ENCODE measurements at regions not wholly inside any gene's neighbourhood (a gene's known extent, or its start where the extent isn't known, plus 50 kb on each side); places are given as distances from the start of the nearest gene placed in this dataset.

DNA sequence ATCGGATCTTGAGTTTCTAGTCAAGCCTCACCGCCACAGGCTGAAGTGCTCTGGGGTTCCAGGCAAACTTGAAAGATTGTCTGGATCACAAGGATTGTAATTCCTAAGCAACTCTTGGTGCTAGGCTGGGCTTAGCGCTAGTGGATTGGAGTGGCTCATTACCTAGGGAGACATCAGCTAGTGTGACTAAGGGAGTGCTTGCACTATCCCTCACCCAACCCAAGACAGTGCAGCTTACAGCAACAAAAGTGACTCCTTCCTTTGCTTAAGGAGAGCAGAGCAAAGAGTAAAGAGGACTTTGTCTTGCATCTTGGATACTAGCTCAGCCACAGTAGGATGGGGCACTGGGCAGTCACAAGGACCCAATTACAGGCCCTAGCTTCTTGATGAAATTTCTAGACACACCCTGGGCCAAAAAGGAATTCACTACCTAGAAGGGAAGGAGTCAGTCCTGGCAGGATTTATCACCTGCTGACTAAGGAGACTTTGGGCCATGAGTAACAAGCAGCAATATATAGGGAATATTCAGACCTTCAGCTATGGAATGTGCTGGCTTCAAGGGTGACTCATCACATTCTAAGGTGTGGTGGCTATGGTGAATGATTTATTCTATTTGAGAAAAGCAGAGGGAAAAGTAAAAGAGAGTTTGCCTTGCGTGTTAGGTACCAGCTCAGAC lies 1212.4 kb downstream of the PCDH18 start:
- DNase-seq (ENCODE audit: low spot score): peak; percentile 56
- FAIRE-seq: no peak

DNA sequence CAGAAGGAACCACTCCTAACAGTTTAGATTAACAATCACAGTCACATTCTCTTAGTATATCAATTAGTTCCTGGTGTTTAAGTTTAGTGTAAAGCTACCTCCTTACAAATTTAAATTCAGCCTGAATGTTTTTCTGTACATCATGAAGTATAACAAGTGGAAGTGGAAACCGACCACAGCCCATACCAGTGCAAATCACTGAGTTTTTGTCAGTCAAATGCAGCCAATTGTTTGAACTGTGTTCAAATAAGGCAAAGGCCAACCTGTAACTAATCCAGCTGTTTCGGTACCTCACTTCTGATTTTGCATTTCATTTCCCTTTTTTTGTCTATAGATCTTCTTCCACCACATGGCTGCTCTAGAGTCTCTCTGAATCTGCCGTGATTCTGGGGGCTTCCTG lies 1215.3 kb downstream of the PCDH18 start:
- DNase-seq (ENCODE audit: low spot score) (no peak), FAIRE-seq (no peak)

DNA sequence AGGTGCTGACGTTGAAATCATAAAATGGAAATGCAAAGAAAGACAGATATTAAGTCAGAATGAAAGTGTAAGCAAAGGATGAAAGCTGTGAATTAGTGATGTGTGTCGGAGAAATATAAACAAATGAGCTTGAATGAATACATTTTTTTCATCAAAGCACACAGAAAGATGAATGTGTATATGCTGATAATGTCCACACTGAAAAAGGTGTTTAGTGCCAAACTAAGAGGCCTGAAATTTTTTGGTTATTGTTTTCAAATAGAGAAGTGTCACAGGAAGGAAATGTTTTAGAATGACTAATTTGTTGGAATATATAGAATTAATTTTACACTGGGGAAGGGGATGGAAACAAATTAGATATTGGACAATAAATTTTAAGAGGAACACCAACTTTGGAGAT lies 1217.6 kb downstream of the PCDH18 start:
- no peak for DNase-seq (ENCODE audit: low spot score)
- FAIRE-seq: no peak

DNA sequence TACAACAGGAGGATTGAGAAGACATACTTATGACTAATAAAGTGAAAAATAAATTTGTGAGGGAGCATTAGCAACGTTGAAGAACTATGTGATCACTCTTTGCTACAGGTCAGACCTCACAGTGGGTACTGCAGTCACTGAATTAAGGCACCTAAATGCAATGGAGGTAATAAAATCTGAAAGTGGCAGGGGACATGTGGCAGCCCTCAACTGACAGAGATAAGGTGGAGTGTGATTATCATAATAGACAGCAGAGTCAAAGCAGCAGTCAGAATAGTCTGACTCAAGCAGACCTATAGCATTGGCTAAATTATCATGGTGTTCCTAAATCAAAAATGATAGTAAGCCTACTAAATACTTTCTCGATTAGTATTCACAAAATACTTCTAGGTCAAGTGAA lies 1220.5 kb downstream of the PCDH18 start:
- no peak for DNase-seq (ENCODE audit: low spot score)

DNA sequence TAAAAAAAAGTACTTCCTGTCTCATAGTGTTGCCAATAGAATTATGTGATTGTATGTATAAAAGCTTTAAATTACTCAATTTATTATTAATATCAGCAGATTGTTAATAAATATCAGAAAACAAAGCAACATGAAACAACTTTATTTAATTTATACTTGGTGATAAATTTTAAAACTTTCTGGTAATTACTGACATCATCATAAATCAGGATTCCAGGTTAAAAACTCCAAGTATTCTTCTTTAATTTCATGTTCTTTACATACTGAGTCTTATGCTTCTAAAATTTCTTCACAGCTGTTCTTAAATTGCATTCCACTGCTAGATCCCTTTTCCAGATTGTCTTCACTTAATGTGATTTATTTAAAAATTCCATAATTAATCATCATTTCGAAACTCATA lies 1224.5 kb downstream of the PCDH18 start:
- DNase-seq (ENCODE audit: low spot score) (no peak), FAIRE-seq (no peak)

More for the DNA sequence above, 1220.5 kb downstream of the PCDH18 start:
- no peak for FAIRE-seq

DNA sequence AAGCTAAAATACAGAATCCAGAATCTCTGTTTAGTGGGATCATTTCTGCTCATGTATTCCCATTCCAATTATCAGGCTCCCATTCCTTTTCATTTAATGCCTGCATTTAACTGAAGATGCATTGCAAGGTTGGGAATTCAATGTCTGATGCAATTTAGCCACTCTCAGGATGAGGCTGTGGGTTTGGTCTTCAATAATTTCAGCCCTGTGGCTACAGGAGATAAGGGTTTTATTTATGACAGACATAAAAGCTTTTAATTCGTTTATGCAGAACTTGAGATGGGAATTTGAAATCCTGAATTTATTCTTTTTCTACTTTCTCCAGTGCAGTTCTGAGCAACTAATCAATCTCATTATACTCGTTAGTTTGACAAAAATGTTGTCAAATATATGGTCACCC lies 1225.9 kb downstream of the PCDH18 start:
- DNase-seq (ENCODE audit: low spot score) (no peak), FAIRE-seq (no peak)

DNA sequence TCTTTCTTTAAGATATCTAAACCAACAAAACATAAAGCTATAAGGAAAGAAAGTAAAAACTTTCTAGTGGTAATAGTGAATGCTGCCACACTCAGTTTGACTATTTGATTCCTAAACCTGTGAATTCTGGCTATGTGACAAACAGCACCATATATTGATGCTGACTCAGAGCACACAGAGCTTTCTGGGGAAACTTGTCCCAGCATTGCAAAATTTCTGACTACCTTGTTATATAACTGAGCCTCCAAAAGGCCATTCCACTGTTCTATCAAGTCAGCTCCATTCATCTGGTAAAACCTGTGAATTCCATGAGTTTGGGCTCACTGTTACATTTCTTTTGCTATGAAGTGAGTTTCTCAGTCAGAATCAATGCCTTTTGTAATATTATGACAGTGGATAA lies 1229.7 kb downstream of the PCDH18 start:
- no peak for FAIRE-seq
- no peak for DNase-seq (ENCODE audit: low spot score)

DNA sequence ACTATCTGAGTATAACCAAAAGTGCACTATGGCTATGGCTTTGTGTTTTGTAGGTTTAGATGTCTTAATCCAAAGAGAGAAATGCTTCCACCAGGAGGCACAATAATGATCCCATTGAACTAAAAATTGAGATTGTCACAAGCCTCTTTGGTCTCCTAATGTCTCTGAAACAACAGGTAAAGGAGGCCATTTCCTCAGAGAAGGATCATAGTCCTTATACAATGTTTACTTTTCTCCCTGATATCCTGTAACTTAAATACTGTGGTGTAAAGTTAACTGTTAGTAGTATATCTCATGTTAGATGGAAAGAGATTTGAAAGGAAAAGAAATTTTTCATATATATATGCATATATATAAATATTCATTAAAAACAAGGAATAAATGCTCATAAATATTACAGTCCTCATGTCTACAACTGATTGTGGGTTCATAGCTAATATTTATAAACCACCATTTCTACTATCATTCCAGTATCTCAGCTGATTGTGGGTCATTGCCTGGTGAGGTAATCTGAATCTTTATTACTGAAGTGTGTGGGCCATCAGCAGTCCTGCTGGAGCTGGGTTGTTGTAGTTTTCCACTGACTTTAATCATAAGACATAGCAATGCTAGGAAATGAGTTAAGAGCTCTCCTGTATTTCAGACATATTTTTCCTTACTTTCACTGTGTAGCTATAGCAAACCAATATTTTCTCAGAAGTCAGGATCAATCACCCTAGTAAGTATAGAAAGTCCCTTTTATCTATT lies 1230.4 kb downstream of the PCDH18 start:
- DNase-seq (ENCODE audit: low spot score) (no peak), FAIRE-seq (no peak)

DNA sequence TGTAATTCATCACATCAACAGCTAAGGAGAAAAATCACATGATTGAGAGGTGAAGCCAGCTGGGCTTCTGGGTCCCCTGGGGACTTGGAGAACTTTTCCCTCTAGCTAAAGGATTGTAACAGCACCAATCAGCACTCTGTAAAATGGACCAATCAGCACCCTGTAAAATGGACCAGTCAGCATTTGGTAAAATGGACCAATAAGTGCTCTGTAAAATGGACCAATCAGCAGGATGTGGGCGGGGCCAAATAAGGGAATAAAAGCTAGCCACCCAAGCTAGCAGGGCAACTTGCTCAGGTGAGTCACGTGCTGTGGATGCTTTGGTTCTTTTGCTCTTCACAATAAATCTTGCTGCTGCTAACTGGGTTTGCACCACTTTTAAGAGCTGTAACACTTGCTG lies 1248.3 kb downstream of the PCDH18 start:
- no peak for DNase-seq (ENCODE audit: low spot score)
- FAIRE-seq: no peak

DNA sequence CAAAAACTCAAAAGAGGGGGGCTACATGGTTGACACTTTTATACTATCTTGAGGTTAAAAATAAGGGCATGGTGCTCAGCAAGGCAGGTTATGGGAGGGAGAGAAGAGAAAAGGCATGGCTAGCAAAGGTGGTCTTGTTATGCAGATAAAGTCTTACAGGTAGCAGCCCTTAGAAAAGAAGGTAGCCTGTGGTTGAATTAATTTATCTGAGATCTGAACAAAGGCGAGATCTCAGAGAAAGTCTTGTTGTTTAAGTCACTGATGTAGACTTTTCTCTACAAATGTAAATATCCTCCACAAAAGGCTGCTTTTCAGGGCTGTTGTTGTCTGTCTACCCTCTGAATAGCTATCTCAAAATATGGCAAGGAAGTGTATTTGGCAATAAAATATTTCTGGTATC lies 1250.4 kb downstream of the PCDH18 start:
- FAIRE-seq (no peak), DNase-seq (ENCODE audit: low spot score) (no peak)

DNA sequence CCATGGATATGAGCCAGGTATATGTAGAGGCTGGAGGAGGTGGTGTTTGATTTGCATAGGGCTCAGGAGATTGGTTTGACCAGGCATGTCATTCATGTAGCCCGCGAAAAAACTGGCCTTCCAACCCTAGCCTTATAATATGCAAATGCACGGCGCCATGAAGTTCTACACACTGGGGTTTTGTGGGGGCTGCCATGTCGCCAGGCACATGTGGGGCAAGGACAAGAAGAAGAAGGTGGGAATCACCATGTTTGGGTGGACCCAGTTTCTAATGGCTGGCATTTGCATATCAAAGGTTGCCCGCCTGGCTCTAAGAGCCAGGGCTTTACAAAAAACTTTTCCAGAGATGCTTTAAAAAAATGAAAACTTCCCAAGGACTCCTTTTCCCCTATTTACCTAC lies 1251.0 kb downstream of the PCDH18 start:
- FAIRE-seq (no peak), DNase-seq (ENCODE audit: low spot score) (no peak)

DNA sequence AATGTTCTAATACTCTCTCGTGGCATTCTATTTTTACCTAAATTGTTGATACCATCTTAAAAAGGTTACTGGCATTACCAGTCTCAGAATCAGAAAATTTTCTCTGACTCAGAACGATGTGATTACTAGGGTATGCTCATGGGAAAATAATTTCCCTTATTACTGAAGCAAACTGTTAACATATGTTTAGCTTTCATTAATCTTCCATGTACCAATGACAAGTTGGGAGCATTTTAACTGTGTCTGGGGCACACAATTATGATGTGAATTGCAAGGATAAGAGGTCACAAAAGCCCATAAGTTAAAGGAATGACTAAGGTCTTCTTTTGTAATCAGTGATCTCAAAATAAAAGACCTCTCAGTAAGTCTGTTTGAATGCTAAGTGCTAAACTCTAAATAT lies 1254.6 kb downstream of the PCDH18 start:
- no peak for DNase-seq (ENCODE audit: low spot score)
- no peak for FAIRE-seq

DNA sequence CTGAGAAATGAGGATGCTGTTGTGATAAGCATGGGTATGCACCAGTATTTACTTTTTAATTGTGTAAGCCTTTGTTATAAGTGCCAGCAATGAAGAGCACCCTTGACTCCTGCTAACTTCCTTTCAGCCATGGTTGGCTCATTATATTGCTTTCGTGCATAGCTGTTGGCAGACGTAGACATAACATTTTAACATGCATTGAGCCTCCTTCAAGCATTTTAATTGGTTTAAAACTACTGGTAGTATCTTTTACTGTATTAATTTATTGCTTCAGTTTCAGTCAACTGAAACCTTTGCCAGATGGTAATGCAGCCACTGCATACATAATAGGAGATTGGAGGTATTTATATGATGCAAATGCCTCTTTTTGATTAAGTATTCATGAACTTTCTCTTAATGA lies 1285.4 kb downstream of the PCDH18 start:
- DNase-seq (ENCODE audit: low spot score) (no peak), FAIRE-seq (no peak)

DNA sequence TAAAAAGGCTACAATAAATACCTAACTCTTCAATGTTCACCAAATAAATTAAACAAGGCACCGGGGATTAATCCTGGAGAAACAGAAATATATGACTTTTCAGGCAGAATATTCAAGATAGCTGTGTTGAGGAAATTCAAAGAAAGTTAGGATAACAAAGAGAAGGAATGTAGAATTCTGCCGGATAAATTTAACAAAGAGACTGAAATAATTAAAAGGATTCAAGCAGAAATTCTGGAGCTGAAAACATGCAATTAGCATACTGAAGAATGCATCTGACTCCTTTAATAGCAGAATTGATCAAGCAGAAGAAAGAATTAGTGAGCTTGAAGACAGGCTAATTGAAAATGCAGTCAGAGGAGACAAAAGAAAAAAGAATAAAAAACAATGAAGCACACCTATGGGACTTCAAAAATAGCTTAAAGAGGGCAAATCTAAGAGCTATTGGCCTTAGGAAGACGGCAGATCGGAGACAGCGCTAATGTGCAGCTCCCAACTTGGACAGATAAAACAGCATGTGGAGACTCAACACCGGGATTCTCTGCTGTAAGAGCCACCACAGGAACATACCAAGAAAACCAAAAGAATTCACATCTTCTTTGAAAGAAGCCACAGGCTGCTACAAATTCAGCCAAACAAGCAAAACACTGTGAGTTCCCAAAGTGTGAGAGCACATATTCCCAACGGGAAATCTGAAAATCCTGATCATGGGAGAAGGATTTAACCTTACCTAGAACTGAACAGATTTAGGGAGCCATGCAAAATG lies 1290.9 kb downstream of the PCDH18 start:
- no peak for FAIRE-seq

DNA sequence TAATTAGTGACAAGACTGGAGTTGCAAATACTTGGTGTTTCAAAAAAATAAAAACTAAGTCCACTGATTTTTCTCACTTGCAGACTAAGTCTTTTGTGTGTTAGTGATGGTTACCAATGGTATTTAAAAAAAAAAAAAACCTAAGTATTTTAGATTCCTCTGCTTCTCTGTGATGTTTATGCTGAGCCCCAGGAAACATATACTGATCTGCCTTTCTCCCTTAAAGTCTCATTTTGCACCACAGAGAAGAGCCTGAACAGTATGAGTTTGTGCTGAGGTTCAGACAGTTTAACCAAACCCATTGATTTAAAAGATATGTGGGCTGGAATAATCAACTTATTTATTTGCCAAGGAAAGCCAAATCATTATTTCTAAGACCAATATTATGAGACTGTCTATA lies 1305.0 kb downstream of the PCDH18 start:
- DNase-seq (ENCODE audit: low spot score) (no peak), FAIRE-seq (no peak)

More for the DNA sequence above, 1290.9 kb downstream of the PCDH18 start:
- peak; percentile 7 for DNase-seq (ENCODE audit: low spot score)

DNA sequence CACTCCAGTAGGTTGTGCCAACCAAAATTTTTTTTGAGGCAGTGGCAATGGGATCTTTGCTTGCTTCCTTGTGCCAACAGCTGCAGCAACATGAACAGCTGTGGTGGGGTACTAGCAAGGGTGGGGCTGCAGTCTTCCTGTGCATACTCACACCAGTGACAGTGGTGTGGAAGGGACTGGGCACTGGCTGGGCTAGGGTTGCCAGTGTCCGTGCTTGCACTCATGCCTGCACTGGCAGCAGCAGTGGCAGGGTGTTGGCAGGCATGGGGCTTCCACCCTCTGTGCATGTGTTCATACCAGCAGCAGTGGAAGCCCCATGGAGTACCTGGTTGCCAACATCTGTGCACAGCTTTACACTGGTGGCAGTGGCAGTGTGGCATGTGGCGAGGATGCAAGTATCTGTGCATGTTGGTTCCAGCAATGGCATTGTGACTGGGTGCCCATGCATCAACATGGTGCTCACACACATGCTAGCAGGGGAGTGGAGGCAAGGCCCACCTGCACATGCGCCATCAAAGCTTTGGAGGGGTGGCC lies 1312.6 kb downstream of the PCDH18 start:
- FAIRE-seq (no peak), DNase-seq (ENCODE audit: low spot score) (no peak)

DNA sequence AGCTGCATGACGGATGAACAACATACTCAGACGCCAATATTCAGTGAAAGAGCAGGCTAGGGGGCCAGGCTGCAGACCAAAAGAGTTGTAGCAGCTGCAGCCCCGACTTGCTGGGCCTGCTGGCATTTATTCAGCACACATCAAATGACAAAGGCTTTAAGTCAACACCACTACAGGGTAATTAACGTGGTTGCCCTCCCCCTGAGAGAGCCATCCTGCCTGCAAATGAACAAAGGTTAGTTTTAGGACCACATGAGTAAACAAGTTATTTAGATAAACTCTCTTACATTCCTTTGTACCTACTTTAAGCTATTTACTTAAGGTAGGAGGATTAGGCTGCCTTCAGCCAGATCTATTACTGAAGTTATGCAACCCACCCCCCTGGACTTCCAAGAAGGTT lies 1329.1 kb downstream of the PCDH18 start:
- DNase-seq (ENCODE audit: low spot score) (no peak), FAIRE-seq (no peak)

DNA sequence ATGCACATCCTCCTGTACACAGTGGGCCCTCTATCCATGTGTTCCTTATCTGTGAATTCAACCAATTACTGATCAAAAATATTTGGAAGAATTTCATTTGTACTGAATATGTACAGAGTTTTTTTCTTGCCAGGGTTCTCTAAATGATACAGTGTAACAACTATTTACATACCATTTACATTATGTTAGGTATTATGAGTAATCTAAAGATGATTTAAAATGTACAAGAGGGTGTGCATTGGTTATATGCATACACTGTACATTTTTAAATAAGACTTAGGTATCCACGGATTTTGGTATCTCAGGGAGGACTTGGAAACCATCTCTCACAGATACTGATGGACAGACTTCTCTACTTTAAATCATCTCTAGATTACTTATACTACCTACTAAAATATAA lies 1333.9 kb downstream of the PCDH18 start:
- FAIRE-seq (no peak), DNase-seq (ENCODE audit: low spot score) (no peak)

DNA sequence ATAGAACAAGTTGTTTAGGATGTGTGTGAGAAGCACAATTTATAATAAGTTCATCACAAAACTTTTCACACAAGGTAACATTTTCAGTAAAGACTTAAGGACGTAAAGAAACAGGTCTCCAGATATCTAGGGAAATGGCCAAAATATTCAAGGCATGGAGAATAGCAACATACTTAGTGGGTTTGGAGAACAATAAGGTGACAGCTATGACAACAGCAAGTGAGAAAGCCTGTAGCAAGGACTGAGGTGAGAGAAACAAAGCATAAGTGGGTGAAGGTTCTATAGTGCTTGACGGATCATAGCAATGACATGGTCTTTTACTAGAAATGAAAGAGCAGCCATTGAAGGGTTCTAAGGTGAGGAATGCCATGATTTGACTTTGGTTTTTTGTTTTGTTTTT lies 1337.3 kb downstream of the PCDH18 start:
- DNase-seq (ENCODE audit: low spot score) (no peak), FAIRE-seq (no peak)

DNA sequence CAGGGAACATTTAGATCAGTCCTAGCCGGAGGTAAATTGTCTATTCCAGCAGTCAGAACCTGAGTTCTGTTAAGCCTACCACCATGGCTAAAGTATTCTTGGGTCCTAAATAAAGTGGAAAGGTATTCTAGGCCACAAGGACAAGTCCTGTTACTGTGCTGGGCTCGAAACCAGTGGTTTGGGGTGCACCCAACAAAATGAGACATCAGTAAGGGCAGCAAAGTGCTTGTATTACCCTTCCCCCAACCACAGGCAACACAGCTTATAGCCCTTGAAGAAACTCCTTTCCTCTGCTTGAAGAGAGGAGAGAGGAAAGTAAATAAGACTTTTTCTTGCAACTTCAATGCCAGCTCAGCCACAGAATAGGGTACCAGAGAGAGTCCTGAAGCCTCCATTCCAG lies 1345.6 kb downstream of the PCDH18 start:
- FAIRE-seq (no peak), DNase-seq (ENCODE audit: low spot score) (no peak)

DNA sequence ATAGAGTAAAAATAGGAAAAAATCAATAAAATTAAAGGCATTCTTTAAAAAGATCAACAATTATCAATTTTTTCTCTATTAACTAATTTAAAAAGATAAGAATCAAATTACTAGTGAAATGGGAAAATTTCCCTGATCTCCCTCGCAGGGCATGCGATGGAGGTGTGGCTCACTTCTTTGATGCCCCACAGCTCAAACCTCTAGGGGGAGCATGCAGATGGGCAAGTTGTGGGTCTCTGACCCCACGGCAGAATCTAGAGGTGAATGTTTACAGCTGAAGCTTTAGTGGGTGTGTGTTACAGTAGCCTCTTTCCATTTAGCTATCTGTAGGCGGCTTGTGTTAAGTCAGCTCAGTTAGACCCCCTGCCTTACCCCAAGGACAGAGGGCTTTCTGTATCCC lies 1348.8 kb downstream of the PCDH18 start:
- DNase-seq (ENCODE audit: low spot score) (no peak), FAIRE-seq (no peak)

DNA sequence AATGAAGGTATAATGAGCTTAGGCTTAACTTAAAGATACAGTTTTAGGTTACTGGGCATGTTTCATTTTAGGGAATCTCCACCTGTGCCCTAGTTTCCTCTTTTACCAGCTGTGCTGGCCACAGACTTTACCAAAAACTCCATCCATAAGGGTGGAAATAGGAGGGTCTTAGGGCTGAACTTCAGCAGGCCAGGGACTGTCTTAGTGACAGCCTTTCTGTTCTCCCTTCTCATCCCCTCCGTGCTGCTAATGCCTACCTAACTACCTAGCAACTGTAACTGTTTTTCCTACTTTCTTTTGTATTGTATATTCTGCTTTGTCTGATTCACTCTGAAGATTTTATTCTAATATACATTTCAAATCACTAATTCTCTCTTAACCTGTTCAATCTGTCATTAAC lies 1375.3 kb downstream of the PCDH18 start:
- FAIRE-seq (no peak), DNase-seq (ENCODE audit: low spot score) (no peak)

All from urothelium cell line (cell line).